ENCODE measurements at regions not wholly inside any gene's neighbourhood (a gene's known extent, or its start where the extent isn't known, plus 50 kb on each side); places are given as distances from the start of the nearest gene placed in this dataset.

DNA sequence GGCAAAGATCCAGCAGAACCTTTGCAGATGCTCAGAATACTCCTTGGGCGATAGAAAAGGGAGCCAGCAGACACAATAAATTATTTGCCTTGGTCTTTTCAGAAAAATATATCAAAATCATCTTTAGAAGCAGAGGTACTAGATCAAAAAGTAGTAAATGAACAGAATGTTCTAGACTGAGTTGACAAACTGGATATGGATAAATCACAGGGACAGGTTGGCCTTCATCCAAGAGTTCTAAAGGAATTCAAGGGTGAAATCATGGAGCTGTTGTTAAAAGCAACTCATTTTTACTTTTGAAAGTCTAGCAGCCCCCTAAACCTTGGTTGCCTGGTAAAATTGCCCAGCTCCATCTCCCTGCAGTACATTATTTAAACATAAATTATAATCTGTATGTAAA lies 99.1 kb downstream of the PLCE1 start:
- Histone ChIP-seq H3K9me3 (no peaks in the 10 kb centered on the region), H3F3A (replicated peaks; ENCODE audit: insufficient read depth) (peaks cover 3% of the 10 kb centered on the region), H3K4me2 (no peak overlapping the region), H3K4me1 (ENCODE audit: control insufficient read depth in 1 of 2, insufficient read depth in 2 of 2, low read depth in 1 of 2, low read length in 1 of 2) (peaks cover 6 to 7% of the 10 kb centered on the region in 2 experiments; a peak in 2 of 4 replicates), H3K9ac (no peak overlapping the region), H4K20me1 (ENCODE audit: insufficient read depth) (no peaks in the 10 kb centered on the region), H3K79me2 (ENCODE audit: insufficient read depth) (no peaks in the 10 kb centered on the region), H2AFZ (ENCODE audit: low read depth) (no peak overlapping the region), H3K9me2 (no peaks in the 10 kb centered on the region), H3K27me3 (ENCODE audit: insufficient read depth) (no peaks in the 10 kb centered on the region), H3K4me3 (ENCODE audit: low read depth in 2 of 2, low read length in 1 of 2) (no peak overlapping the region), H3K36me3 (replicated peaks in 1 of 2; ENCODE audit: control insufficient read depth in 1 of 2, insufficient read depth in 2 of 2, low read length in 1 of 2) (no peaks in the 10 kb centered on the region), H3K27ac (ENCODE audit: low read depth in 2 of 2, low read length in 1 of 2) (no peak overlapping the region)
- POLR2A ChIA-PET, result no interaction called here
- DNase-seq, result no peak
- 96% methylated on average over 1 of the region's 1 CpG for WGBS (ENCODE audit: low lambda C conversion rate)
- CTCF ChIA-PET, result interaction anchor here (1.0 to 1.7 kb wide), 3 partner anchors 16 to 270 kb away, joined by 3 to 4 read pairs (median 3); no protein-coding TSS in a partner anchor
- TF ChIP-seq, protein P1, sequence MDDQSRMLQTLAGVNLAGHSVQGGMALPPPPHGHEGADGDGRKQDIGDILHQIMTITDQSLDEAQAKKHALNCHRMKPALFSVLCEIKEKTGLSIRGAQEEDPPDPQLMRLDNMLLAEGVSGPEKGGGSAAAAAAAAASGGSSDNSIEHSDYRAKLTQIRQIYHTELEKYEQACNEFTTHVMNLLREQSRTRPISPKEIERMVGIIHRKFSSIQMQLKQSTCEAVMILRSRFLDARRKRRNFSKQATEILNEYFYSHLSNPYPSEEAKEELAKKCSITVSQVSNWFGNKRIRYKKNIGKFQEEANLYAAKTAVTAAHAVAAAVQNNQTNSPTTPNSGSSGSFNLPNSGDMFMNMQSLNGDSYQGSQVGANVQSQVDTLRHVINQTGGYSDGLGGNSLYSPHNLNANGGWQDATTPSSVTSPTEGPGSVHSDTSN (IDR thresholded peaks at IDR 0.05), result peak; percentile 58
- TF ChIP-seq, protein P2, sequence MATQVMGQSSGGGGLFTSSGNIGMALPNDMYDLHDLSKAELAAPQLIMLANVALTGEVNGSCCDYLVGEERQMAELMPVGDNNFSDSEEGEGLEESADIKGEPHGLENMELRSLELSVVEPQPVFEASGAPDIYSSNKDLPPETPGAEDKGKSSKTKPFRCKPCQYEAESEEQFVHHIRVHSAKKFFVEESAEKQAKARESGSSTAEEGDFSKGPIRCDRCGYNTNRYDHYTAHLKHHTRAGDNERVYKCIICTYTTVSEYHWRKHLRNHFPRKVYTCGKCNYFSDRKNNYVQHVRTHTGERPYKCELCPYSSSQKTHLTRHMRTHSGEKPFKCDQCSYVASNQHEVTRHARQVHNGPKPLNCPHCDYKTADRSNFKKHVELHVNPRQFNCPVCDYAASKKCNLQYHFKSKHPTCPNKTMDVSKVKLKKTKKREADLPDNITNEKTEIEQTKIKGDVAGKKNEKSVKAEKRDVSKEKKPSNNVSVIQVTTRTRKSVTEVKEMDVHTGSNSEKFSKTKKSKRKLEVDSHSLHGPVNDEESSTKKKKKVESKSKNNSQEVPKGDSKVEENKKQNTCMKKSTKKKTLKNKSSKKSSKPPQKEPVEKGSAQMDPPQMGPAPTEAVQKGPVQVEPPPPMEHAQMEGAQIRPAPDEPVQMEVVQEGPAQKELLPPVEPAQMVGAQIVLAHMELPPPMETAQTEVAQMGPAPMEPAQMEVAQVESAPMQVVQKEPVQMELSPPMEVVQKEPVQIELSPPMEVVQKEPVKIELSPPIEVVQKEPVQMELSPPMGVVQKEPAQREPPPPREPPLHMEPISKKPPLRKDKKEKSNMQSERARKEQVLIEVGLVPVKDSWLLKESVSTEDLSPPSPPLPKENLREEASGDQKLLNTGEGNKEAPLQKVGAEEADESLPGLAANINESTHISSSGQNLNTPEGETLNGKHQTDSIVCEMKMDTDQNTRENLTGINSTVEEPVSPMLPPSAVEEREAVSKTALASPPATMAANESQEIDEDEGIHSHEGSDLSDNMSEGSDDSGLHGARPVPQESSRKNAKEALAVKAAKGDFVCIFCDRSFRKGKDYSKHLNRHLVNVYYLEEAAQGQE (IDR thresholded peaks at IDR 0.05; ENCODE audit: low read depth, low read length), result no peak
- TF ChIP-seq IRF3 (IDR thresholded peaks at IDR 0.05; ENCODE audit: low read depth, low read length), result no peak

DNA sequence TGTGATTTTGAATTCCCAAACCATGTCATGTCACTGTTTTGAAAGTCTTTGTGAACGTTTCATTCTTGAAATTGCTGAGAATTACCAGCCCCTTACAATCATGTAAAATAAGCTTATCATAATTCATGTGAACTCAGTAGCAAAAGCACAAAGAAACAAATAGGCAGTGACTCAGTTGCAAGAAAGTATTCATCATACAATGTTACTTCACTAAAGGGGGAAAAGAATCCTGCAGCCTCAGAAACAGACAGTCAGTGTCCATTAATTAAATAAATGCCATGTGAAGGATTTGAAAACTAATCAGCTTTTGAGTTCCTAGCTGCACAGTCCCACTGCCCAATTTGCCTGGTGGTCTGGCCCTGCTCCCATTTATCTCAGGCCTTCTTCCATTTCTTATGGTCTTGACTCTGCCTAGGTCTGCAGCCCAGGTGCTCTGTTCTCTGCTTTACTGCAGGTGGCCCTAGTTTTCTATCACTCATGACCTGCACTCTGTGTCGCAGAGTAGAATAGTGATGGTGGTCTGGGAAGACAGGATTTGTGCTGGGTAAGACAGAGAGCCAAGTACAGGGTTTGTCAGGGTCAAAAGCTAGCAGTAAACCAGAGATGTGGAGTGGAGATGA lies 99.7 kb downstream of the PLCE1 start:
- no peaks in the 10 kb centered on the region for H3K9me2 ChIP-seq
- H3K4me2 ChIP-seq, result no peak overlapping the region
- peaks cover 3% of the 10 kb centered on the region for H3F3A ChIP-seq (replicated peaks; ENCODE audit: insufficient read depth)
- TF ChIP-seq ELF1 (IDR thresholded peaks at IDR 0.05) (no peak), GATA2 (CRISPR knock-in tag; IDR thresholded peaks at IDR 0.05) (no peak)
- no peak overlapping the region for H3K9ac ChIP-seq
- H3K79me2 ChIP-seq (ENCODE audit: insufficient read depth), result no peaks in the 10 kb centered on the region
- H3K27ac ChIP-seq (ENCODE audit: low read depth in 2 of 2, low read length in 1 of 2), result no peak overlapping the region
- DNase-seq, result no peak
- H3K9me3 ChIP-seq, result no peaks in the 10 kb centered on the region
- POLR2A ChIA-PET, result no interaction called here
- no peaks in the 10 kb centered on the region for H3K27me3 ChIP-seq (ENCODE audit: insufficient read depth)
- no peaks in the 10 kb centered on the region for H4K20me1 ChIP-seq (ENCODE audit: insufficient read depth)
- CTCF ChIA-PET, result interaction anchor here (1.0 to 1.7 kb wide), 3 partner anchors 17 to 270 kb away, joined by 3 to 4 read pairs (median 3); no protein-coding TSS in a partner anchor
- no peak overlapping the region for H3K4me3 ChIP-seq (ENCODE audit: low read depth in 2 of 2, low read length in 1 of 2)
- no peaks in the 10 kb centered on the region for H3K36me3 ChIP-seq (replicated peaks in 1 of 2; ENCODE audit: control insufficient read depth in 1 of 2, insufficient read depth in 2 of 2, low read length in 1 of 2)
- H3K4me1 ChIP-seq (ENCODE audit: control insufficient read depth in 1 of 2, insufficient read depth in 2 of 2, low read depth in 1 of 2, low read length in 1 of 2), result peaks cover 6% of the 10 kb centered on the region in 2 experiments; a peak in 2 of 4 replicates
- H2AFZ ChIP-seq (ENCODE audit: low read depth), result no peak overlapping the region
- WGBS (ENCODE audit: low lambda C conversion rate), result 50% methylated on average over 2 of the region's 2 CpGs
